ENCODE measurements at regions not wholly inside any gene's neighbourhood (a gene's known extent, or its start where the extent isn't known, plus 50 kb on each side); places are given as distances from the start of the nearest gene placed in this dataset.

DNA sequence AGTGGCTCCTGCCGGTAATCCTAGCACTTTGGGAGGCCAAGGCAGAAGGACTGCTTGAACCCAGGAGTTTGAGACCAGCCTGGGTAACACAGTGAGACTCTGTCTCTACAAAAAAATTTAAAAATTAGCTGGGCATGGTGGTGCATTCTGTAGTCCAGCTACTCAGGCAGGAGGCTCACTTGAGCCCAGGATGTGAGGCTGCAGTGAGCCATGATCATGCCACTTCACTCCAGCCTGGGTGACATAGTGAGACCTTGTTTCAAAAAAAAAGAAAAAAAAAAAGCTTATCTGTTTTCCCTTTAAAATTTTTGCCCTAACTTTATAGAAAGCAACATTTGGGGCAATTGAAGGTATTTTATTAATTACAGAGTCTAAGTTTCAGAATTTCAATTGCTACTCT, 486.0 kb downstream of the BCAT1 start:
- TF ChIP-seq TCF12 (IDR thresholded peaks at IDR 0.05; ENCODE audit: low read depth), result no peak
- no peak for TF ChIP-seq ZBTB7A (IDR thresholded peaks at IDR 0.05; ENCODE audit: low read depth)
- TF ChIP-seq, protein P1, sequence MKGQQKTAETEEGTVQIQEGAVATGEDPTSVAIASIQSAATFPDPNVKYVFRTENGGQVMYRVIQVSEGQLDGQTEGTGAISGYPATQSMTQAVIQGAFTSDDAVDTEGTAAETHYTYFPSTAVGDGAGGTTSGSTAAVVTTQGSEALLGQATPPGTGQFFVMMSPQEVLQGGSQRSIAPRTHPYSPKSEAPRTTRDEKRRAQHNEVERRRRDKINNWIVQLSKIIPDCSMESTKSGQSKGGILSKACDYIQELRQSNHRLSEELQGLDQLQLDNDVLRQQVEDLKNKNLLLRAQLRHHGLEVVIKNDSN (IDR thresholded peaks at IDR 0.05), result no peak
- TF ChIP-seq FOXM1 (IDR thresholded peaks at IDR 0.05; ENCODE audit: borderline replicate concordance, low read depth), result no peak
- no peak for TF ChIP-seq TAF1 (IDR thresholded peaks at IDR 0.05; ENCODE audit: low read depth)
- no peak for TF ChIP-seq EP300 (IDR thresholded peaks at IDR 0.05; ENCODE audit: borderline replicate concordance)
- no peak for TF ChIP-seq NFIC (IDR thresholded peaks at IDR 0.05)
- TF ChIP-seq, protein P2, sequence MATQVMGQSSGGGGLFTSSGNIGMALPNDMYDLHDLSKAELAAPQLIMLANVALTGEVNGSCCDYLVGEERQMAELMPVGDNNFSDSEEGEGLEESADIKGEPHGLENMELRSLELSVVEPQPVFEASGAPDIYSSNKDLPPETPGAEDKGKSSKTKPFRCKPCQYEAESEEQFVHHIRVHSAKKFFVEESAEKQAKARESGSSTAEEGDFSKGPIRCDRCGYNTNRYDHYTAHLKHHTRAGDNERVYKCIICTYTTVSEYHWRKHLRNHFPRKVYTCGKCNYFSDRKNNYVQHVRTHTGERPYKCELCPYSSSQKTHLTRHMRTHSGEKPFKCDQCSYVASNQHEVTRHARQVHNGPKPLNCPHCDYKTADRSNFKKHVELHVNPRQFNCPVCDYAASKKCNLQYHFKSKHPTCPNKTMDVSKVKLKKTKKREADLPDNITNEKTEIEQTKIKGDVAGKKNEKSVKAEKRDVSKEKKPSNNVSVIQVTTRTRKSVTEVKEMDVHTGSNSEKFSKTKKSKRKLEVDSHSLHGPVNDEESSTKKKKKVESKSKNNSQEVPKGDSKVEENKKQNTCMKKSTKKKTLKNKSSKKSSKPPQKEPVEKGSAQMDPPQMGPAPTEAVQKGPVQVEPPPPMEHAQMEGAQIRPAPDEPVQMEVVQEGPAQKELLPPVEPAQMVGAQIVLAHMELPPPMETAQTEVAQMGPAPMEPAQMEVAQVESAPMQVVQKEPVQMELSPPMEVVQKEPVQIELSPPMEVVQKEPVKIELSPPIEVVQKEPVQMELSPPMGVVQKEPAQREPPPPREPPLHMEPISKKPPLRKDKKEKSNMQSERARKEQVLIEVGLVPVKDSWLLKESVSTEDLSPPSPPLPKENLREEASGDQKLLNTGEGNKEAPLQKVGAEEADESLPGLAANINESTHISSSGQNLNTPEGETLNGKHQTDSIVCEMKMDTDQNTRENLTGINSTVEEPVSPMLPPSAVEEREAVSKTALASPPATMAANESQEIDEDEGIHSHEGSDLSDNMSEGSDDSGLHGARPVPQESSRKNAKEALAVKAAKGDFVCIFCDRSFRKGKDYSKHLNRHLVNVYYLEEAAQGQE (IDR thresholded peaks at IDR 0.05; ENCODE audit: low read depth), result no peak

DNA sequence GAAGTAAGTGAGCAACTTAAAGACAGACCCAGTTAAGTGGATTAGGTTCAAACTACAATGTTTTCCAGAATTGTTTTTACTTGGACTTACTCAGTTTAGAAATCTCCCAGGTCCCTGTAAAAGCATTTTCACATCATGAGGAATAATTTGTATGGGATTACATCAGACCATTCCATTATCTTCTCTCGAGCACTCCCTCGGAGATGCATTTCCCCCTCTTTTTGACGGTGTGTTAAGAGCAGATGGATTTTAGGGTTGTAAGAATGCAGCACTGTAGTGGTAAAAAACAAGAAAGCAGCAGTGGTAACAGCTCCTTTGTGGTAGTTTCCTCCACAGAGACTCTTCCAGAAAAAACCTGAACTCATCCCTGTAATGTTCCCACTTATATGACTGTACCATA, 488.4 kb downstream of the BCAT1 start:
- TF ChIP-seq, protein P1 (IDR thresholded peaks at IDR 0.05), result no peak
- TF ChIP-seq TCF12 (IDR thresholded peaks at IDR 0.05; ENCODE audit: low read depth), result no peak
- no peak for TF ChIP-seq ZBTB7A (IDR thresholded peaks at IDR 0.05; ENCODE audit: low read depth)
- TF ChIP-seq TEAD4 (IDR thresholded peaks at IDR 0.05), result no peak
- TF ChIP-seq CREB1 (IDR thresholded peaks at IDR 0.05; ENCODE audit: low read depth), result no peak
- TF ChIP-seq, protein P2 (IDR thresholded peaks at IDR 0.05; ENCODE audit: low read depth), result no peak
- TF ChIP-seq FOXM1 (IDR thresholded peaks at IDR 0.05; ENCODE audit: borderline replicate concordance, low read depth), result no peak
- TF ChIP-seq CEBPB (IDR thresholded peaks at IDR 0.05), result no peak
- no peak for TF ChIP-seq MAX (IDR thresholded peaks at IDR 0.05)

- TF ChIP-seq FOXM1 (IDR thresholded peaks at IDR 0.05; ENCODE audit: borderline replicate concordance, low read depth) (no peak), TEAD4 (IDR thresholded peaks at IDR 0.05) (no peak), RAD21 (IDR thresholded peaks at IDR 0.05; ENCODE audit: low read depth) (no peak), TAF1 (IDR thresholded peaks at IDR 0.05; ENCODE audit: low read depth) (no peak), TCF12 (IDR thresholded peaks at IDR 0.05; ENCODE audit: low read depth) (no peak), EP300 (IDR thresholded peaks at IDR 0.05; ENCODE audit: borderline replicate concordance) (no peak), NFIC (IDR thresholded peaks at IDR 0.05) (no peak), YY1 (IDR thresholded peaks at IDR 0.05; ENCODE audit: low read depth) (no peak), ZBTB7A (IDR thresholded peaks at IDR 0.05; ENCODE audit: low read depth) (no peak), CREB1 (IDR thresholded peaks at IDR 0.05; ENCODE audit: low read depth) (no peak), EGR1 (IDR thresholded peaks at IDR 0.05) (no peak), MAX (IDR thresholded peaks at IDR 0.05) (no peak)
- TF ChIP-seq, protein P2 (IDR thresholded peaks at IDR 0.05; ENCODE audit: low read depth), result no peak
- TF ChIP-seq, protein P1 (IDR thresholded peaks at IDR 0.05), result no peak
These were observed 488.8 kb downstream of the BCAT1 start for GRCh38 chr12:24460099-24460498.

DNA sequence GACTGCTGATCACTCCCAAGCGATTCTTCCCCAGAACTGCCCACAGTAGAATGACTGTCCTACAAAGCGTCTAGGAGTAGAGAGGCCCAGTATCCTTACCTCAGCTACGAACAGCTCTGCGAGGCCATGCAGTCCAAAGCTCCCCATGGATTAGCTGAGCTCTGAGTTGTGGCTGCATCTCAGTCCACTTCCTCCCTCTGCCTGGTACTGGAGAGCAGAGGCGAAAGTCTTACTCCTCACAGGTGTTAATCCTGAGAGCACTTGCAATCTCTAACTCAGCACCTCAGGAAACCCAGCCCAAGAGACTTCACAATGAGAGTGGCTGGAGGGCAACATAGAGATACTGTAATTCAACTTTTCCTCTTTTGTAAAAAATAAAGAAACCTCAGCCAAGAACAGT, 493.1 kb downstream of the BCAT1 start:
- no peak for TF ChIP-seq TCF12 (IDR thresholded peaks at IDR 0.05; ENCODE audit: low read depth)
- no peak for TF ChIP-seq ZBTB7A (IDR thresholded peaks at IDR 0.05; ENCODE audit: low read depth)
- TF ChIP-seq EP300 (IDR thresholded peaks at IDR 0.05; ENCODE audit: borderline replicate concordance), result no peak

DNA sequence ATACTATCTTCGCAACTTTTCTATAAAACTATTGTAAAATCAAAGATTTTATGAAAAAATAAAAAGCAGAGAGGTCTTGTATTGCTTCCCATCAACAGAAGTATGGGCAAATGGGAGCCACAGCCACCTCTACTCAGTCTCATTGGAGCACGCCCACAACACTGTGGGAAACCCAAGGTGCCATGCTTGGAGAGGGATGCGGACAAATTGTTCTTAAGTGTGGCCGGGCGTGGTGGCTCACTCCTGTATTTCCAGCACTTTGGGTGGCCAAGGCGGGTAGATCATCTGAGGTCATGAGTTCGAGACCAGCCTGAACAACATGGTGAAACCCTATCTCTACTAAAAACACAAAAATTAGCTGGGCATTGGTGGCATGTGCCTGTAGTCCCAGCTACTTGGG, 498.2 kb upstream of the SOX5 start:
- TF ChIP-seq MAX (IDR thresholded peaks at IDR 0.05) (no peak), RAD21 (IDR thresholded peaks at IDR 0.05; ENCODE audit: low read depth) (no peak), YY1 (IDR thresholded peaks at IDR 0.05; ENCODE audit: low read depth) (no peak), FOXM1 (IDR thresholded peaks at IDR 0.05; ENCODE audit: borderline replicate concordance, low read depth) (no peak), EGR1 (IDR thresholded peaks at IDR 0.05) (no peak), TCF12 (IDR thresholded peaks at IDR 0.05; ENCODE audit: low read depth) (no peak)
- TF ChIP-seq, protein P1 (IDR thresholded peaks at IDR 0.05), result no peak

All from Ishikawa (cell line).